Natural killer cell (primary cell): ENCODE measurements at regions not wholly inside any gene's neighbourhood (a gene's known extent, or its start where the extent isn't known, plus 50 kb on each side); places are given as distances from the start of the nearest gene placed in this dataset.
"Not testable (repeated sequence)": the region's sequence is repeated elsewhere in the genome, so short reads cannot be mapped to it uniquely, and the experiment has no call there.

Source experiments
- ATAC-seq, 3 donors: fragments of 150-1000 bp in 2 of 3; fragments of 200-7000 bp in 1 of 3; cut with Tn5 transposase; 1 replicate in 1 of 3; 2 replicates in 2 of 3; pipeline ENCODE4 v1.10.0; 2021; ENCODE audit warnings: mild to moderate bottlenecking in 2 of 3, moderate library complexity in 2 of 3
- DNase-seq, 2 donors: peaks; one replicate each; pipeline versions ENCODE4 v3.0.0 to v3.0.0-alpha.2; 2013 to 2021; ENCODE audit warnings: mixed read lengths in 1 of 2
- H3K27ac ChIP-seq: one replicate; pipeline ENCODE4 v1.5.1; 2013; ENCODE audit warnings: mild to moderate bottlenecking, low read length
- H3K27me3 ChIP-seq: one replicate; pipeline ENCODE4 v1.6.1; 2013; ENCODE audit warnings: low read length; ENCODE audit not compliant: control insufficient read depth, insufficient read depth
- H3K36me3 ChIP-seq: one replicate; pipeline ENCODE4 v1.6.1; 2013; ENCODE audit warnings: low read length; ENCODE audit not compliant: control insufficient read depth, insufficient read depth
- H3K4me1 ChIP-seq: one replicate; pipeline ENCODE4 v1.6.1; 2013; ENCODE audit warnings: low read length; ENCODE audit not compliant: control insufficient read depth, insufficient read depth
- H3K4me3 ChIP-seq: one replicate; pipeline ENCODE4 v1.5.1; 2013; ENCODE audit warnings: low read length
- H3K9me3 ChIP-seq: one replicate; pipeline ENCODE4 v1.6.1; 2013; ENCODE audit warnings: low read length; ENCODE audit not compliant: control insufficient read depth, insufficient read depth
- H3K27ac Mint-ChIP-seq, 2 donors: one replicate each; pipeline ENCODE4 v1.8.0; 2022; ENCODE audit warnings: mild to moderate bottlenecking in 2 of 2, mixed read lengths in 2 of 2, moderate library complexity in 1 of 2
- H3K27me3 Mint-ChIP-seq, 2 donors: one replicate each; pipeline ENCODE4 v1.8.0; 2022; ENCODE audit warnings: low read depth in 2 of 2, mixed read lengths in 2 of 2
- H3K36me3 Mint-ChIP-seq: one replicate; pipeline ENCODE4 v1.8.0; 2022; ENCODE audit warnings: mixed read lengths
- H3K4me1 Mint-ChIP-seq, 2 donors: one replicate each; pipeline ENCODE4 v1.8.0; 2022; ENCODE audit warnings: mixed read lengths in 2 of 2
- H3K4me3 Mint-ChIP-seq: one replicate; pipeline ENCODE4 v1.8.0; 2022; ENCODE audit warnings: mild to moderate bottlenecking, moderate library complexity, mixed read lengths
- H3K9me3 Mint-ChIP-seq, 2 donors: one replicate each; pipeline ENCODE4 v1.8.0; 2022; ENCODE audit warnings: mixed read lengths in 2 of 2
- WGBS: methylation state at CpG from one replicate; pipeline ENCODE4 v1.1.7; 2013; ENCODE audit warnings: missing lambda C conversion rate; ENCODE audit not compliant: insufficient coverage; 5-methylcytosine and 5-hydroxymethylcytosine counted together
- intact Hi-C: fragments of 100-400 bp; cut with micrococcal nuclease; formaldehyde crosslinking; loops from one replicate; pipeline ENCODE4 v1.14.2; 2022
- TF ChIP-seq, protein P1 (sequence below): fragments of 200-600 bp; IDR thresholded peaks from one replicate; pipeline ENCODE4 v1.8.0; 2022; ENCODE audit warnings: antibody characterized with exemption

DNA sequence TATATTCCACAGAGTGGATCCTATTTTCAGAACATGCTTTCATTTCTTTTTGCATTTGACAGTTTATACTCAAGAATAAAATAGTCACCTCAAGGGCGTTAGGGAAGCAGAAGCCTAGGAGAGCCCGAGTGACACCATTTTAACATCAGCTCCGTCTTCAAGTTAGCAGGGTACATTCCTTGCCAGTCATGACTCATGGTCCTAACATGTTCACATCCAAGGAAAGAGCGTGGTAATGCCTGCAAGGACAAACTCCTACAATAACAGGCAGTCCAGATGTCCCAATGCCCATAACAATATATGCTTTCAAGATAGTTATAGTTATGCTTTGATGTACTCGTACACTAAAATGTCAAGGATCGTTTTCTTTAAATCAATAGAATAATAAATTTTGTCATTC is 93.9 kb upstream of the FAM240B start:
- H3K27me3 Mint-ChIP-seq, ATAC-seq, H3K4me1 ChIP-seq, H3K27me3 ChIP-seq, H3K36me3 Mint-ChIP-seq, H3K27ac ChIP-seq, H3K27ac Mint-ChIP-seq, H3K9me3 Mint-ChIP-seq, H3K4me3 ChIP-seq, H3K36me3 ChIP-seq, DNase-seq, H3K9me3 ChIP-seq, H3K4me3 Mint-ChIP-seq, intact Hi-C loops, H3K4me1 Mint-ChIP-seq: not testable (repeated sequence)
- WGBS: no CpG with 5 or more reads among the region's 6 CpGs

DNA sequence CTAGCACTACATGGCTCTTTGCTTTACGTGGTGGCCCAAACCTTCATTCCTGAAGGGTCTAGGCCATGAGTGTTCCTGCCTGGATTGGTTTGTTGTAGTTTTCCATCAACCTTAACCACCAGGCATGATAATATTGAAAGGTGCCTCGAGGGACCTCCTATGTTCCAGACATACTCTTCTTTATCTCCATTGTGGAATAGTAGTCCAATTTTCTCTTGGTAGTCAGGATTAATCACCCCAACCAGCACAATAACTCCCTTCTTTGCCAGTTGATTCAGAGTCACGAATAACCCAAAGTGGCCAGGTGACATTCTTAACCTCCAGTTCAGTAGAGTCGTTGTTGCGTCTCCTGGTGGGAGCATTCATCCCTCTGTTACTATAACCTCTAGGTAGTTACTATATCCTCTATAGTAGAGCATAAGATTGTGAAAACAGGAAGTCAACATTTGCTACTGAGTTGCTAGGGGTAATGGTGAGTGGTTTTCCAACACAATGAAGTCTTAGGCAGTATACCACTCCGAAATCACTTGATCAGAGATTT is 88.1 kb upstream of the FAM240B start:
- H3K9me3 Mint-ChIP-seq, ATAC-seq, H3K4me1 ChIP-seq, intact Hi-C loops, H3K27me3 Mint-ChIP-seq, H3K36me3 Mint-ChIP-seq, H3K4me3 Mint-ChIP-seq, H3K4me1 Mint-ChIP-seq, H3K27ac Mint-ChIP-seq, DNase-seq, H3K4me3 ChIP-seq, H3K27me3 ChIP-seq, H3K27ac ChIP-seq, H3K36me3 ChIP-seq, H3K9me3 ChIP-seq: not testable (repeated sequence)
- WGBS: 11% methylated on average over 1 of the region's 6 CpGs

DNA sequence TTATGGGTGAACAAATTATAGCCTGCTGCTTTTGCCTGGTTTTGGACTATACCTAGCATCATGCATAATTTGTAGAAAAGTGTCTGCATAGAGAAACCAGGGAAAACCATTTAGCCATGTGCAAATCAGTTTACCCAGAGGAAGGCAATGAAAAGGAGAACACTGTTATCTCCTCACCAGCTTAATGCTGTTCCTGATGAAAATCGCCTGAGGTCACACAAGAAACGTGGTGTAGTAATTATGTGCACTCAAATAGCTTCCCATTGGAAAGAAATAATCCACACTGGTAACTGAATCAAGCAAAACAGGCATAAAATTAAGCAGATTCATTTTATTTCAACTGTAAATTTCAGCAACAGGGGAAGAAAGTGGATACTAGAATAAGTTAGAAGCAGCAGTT is 51.7 kb upstream of the FAM240B start:
- Histone ChIP-seq H3K27me3 (no peaks in the 10 kb centered on the region), H3K4me3 (no peak overlapping the region), H3K27ac (no peak overlapping the region), H3K9me3 (no peaks in the 10 kb centered on the region), H3K4me1 (no peaks in the 10 kb centered on the region), H3K36me3 (no peaks in the 10 kb centered on the region)
- 60% methylated on average over 1 of the region's 2 CpGs for WGBS
- Mint-ChIP-seq H3K9me3 (peaks cover 0 to 2% of the 10 kb centered on the region in 2 donors), H3K27me3 (peaks cover 0 to 4% of the 10 kb centered on the region in 2 donors), H3K4me3 (no peak overlapping the region), H3K4me1 (no peaks in the 10 kb centered on the region), H3K36me3 (no peaks in the 10 kb centered on the region), H3K27ac (no peak overlapping the region)
- ATAC-seq (no peak), DNase-seq (no peak)
- intact Hi-C loops: no loop called here
- TF ChIP-seq, protein P1, sequence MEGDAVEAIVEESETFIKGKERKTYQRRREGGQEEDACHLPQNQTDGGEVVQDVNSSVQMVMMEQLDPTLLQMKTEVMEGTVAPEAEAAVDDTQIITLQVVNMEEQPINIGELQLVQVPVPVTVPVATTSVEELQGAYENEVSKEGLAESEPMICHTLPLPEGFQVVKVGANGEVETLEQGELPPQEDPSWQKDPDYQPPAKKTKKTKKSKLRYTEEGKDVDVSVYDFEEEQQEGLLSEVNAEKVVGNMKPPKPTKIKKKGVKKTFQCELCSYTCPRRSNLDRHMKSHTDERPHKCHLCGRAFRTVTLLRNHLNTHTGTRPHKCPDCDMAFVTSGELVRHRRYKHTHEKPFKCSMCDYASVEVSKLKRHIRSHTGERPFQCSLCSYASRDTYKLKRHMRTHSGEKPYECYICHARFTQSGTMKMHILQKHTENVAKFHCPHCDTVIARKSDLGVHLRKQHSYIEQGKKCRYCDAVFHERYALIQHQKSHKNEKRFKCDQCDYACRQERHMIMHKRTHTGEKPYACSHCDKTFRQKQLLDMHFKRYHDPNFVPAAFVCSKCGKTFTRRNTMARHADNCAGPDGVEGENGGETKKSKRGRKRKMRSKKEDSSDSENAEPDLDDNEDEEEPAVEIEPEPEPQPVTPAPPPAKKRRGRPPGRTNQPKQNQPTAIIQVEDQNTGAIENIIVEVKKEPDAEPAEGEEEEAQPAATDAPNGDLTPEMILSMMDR: no peak
